GM12878 (cell line): ENCODE measurements at regions not wholly inside any gene's neighbourhood (a gene's known extent, or its start where the extent isn't known, plus 50 kb on each side); places are given as distances from the start of the nearest gene placed in this dataset.
"Not testable (repeated sequence)": the region's sequence is repeated elsewhere in the genome, so short reads cannot be mapped to it uniquely, and the experiment has no call there.

Experiments used
- ATAC-seq: fragments of 200-7000 bp; cut with Tn5 transposase; 3 replicates; pipeline ENCODE4 v1.9.1; 2020; ENCODE audit warnings: mild to moderate bottlenecking, moderate library complexity
- BruUV-seq: library from RNA; stranded (reverse); fragments of 400-500 nt; replicated peaks from 2 replicates; lab custom pipeline; 2021; lab: Mats Ljungman, UMichigan
- CTCF ChIA-PET: fragments of 300-600 bp; sonication (Branson Sonifier 250); formaldehyde crosslinking; extraction: SDS; loops from one replicate; lab custom pipeline; 2021; ENCODE audit warnings: inconsistent platforms; lab: Yijun Ruan, JAX
- POLR2A ChIA-PET: fragments of 350-600 bp; formaldehyde crosslinking; extraction: SDS; loops from one replicate; lab custom pipeline; 2021; ENCODE audit warnings: inconsistent platforms; lab: Charles Lee
- RAD21 ChIA-PET: fragments of 300-600 bp; sonication (Branson Sonifier 250); formaldehyde crosslinking; loops from one replicate; lab custom pipeline; 2023; ENCODE audit warnings: antibody characterized with exemption; ENCODE audit not compliant: unreplicated experiment; lab: Charles Lee
- SMC1A ChIA-PET: fragments of 300-600 bp; sonication (Branson Sonifier 250); formaldehyde crosslinking; loops from one replicate; lab custom pipeline; 2023; ENCODE audit not compliant: unreplicated experiment, uncharacterized antibody; lab: Charles Lee
- DNase-seq: peaks from one replicate; pipeline ENCODE4 v3.0.0-alpha.2; 2011; ENCODE audit warnings: low read depth, low spot score
- FAIRE-seq: peaks from 3 replicates; lab custom pipeline; 2011; peaks lifted over from hg19 to GRCh38; lab: Jason Lieb, UNC
- H2AFZ ChIP-seq: 2 replicates; pipeline ENCODE4 v1.6.0; 2011; ENCODE audit warnings: low read depth, low read length, control low read depth; ENCODE audit not compliant: control insufficient read depth
- H3K27ac ChIP-seq: 2 replicates; pipeline ENCODE4 v1.5.1; 2011; ENCODE audit warnings: control low read depth; ENCODE audit not compliant: control insufficient read depth, insufficient read depth
- H3K27me3 ChIP-seq, 2 experiments: replicated peaks in 1 of 2; 2 replicates each; pipeline versions ENCODE4 v1.6.0 to v1.6.1; 2011; ENCODE audit warnings: low read length in 1 of 2; ENCODE audit not compliant: control insufficient read depth in 2 of 2, insufficient read depth in 2 of 2
- H3K36me3 ChIP-seq, 2 experiments: 2 replicates each; pipeline ENCODE4 v1.5.1; 2011; ENCODE audit warnings: low read length in 1 of 2; ENCODE audit not compliant: control insufficient read depth in 2 of 2, insufficient read depth in 2 of 2
- H3K4me1 ChIP-seq: 2 replicates; pipeline ENCODE4 v1.6.1; 2011; ENCODE audit warnings: mild to moderate bottlenecking, low read length, moderate library complexity, mixed read lengths; ENCODE audit not compliant: control insufficient read depth, insufficient read depth
- H3K4me2 ChIP-seq: 2 replicates; pipeline ENCODE4 v1.6.0; 2011; ENCODE audit warnings: control low read depth; ENCODE audit not compliant: control insufficient read depth, insufficient read depth
- H3K4me3 ChIP-seq: fragments of 200-600 bp; sonication (generic); 2 replicates; pipeline ENCODE4 v1.5.1; 2016
- H3K79me2 ChIP-seq: 2 replicates; pipeline ENCODE4 v1.6.0; 2011; ENCODE audit warnings: low read length; ENCODE audit not compliant: control insufficient read depth, insufficient read depth
- H3K9ac ChIP-seq: 2 replicates; pipeline ENCODE4 v1.8.0; 2011; ENCODE audit warnings: low read length, control low read depth, mixed read lengths; ENCODE audit not compliant: control insufficient read depth, insufficient read depth
- H3K9me3 ChIP-seq: replicated peaks from 3 replicates; pipeline ENCODE4 v1.5.1; 2011; ENCODE audit warnings: mild to moderate bottlenecking, low read length; ENCODE audit not compliant: control insufficient read depth, insufficient read depth
- H4K20me1 ChIP-seq: 2 replicates; pipeline ENCODE4 v1.6.0; 2011; ENCODE audit not compliant: control insufficient read depth, insufficient read depth
- RELA ChIP-seq: fragments of 450-650 bp; IDR thresholded peaks from 2 replicates; pipeline ENCODE4 v1.8.0; 2014; ENCODE audit warnings: borderline replicate concordance; ENCODE audit not compliant: partially characterized antibody
- SKIL ChIP-seq: fragments of 450-650 bp; IDR thresholded peaks from 2 replicates; pipeline ENCODE4 v1.6.1; 2017; ENCODE audit warnings: mild to moderate bottlenecking, low read depth, inconsistent platforms; ENCODE audit not compliant: poor library complexity, severe bottlenecking
- ZNF217 ChIP-seq: fragments of 450-650 bp; IDR thresholded peaks from 2 replicates; pipeline ENCODE4 v1.6.1; 2017; ENCODE audit warnings: antibody characterized with exemption, mild to moderate bottlenecking
- ZSCAN29 ChIP-seq: fragments of 450-650 bp; IDR thresholded peaks from 2 replicates; pipeline ENCODE4 v1.6.1; 2017; ENCODE audit warnings: mild to moderate bottlenecking, moderate library complexity
- WGBS: methylation state at CpG from one replicate; pipeline ENCODE4 v1.1.6; 2016; ENCODE audit warnings: low lambda C conversion rate; ENCODE audit not compliant: insufficient replicate concordance, insufficient coverage; ENCODE audit errors: missing lambda C conversion rate; 5-methylcytosine and 5-hydroxymethylcytosine counted together
- in situ Hi-C: fragments of 300-500 bp; cut with MboI; formaldehyde crosslinking; loops from 9 replicates; pipeline ENCODE4 v1.14.3; 2018; ENCODE audit warnings: mixed read lengths
- intact Hi-C: fragments of 100-400 bp; cut with micrococcal nuclease; formaldehyde crosslinking; loops from one replicate; pipeline ENCODE4 v1.14.2; 2022; ENCODE audit not compliant: unreplicated experiment
- TF ChIP-seq, protein P1 (sequence below): fragments of 450-650 bp; conservative IDR thresholded peaks from 2 replicates; pipeline ENCODE4 v1.6.1; 2017; ENCODE audit warnings: mild to moderate bottlenecking, moderate library complexity
- TF ChIP-seq, protein P2 (sequence below): fragments of 450-650 bp; IDR thresholded peaks from 2 replicates; pipeline ENCODE4 v1.6.1; 2017; ENCODE audit warnings: antibody characterized with exemption, mild to moderate bottlenecking, moderate library complexity

DNA sequence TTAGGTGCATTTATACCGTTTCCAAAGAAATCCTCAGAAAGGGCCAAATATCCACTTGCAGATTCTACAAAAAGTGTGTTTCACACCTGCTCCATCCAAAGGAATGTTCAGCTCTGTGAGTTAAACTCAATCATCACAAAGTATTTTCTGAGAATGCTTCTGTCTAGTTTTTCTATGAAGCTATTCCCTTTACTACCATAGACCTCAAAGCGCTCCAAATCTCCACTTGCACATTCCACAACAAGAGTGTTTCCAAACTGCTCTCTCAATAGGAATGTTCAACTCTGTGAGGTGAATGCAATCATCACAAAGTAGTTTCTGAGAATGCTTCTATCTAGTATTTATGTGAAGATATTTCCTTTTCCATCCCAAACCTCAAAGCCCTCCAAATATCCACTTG, 412.7 kb upstream of the WSB1 start (continued):
- TF ChIP-seq, protein P1, sequence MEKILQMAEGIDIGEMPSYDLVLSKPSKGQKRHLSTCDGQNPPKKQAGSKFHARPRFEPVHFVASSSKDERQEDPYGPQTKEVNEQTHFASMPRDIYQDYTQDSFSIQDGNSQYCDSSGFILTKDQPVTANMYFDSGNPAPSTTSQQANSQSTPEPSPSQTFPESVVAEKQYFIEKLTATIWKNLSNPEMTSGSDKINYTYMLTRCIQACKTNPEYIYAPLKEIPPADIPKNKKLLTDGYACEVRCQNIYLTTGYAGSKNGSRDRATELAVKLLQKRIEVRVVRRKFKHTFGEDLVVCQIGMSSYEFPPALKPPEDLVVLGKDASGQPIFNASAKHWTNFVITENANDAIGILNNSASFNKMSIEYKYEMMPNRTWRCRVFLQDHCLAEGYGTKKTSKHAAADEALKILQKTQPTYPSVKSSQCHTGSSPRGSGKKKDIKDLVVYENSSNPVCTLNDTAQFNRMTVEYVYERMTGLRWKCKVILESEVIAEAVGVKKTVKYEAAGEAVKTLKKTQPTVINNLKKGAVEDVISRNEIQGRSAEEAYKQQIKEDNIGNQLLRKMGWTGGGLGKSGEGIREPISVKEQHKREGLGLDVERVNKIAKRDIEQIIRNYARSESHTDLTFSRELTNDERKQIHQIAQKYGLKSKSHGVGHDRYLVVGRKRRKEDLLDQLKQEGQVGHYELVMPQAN, result peak; percentile 88
- peak; percentile 62; the same call in 1 of the 2 replicates for TF ChIP-seq ZNF217
- TF ChIP-seq, protein P2, sequence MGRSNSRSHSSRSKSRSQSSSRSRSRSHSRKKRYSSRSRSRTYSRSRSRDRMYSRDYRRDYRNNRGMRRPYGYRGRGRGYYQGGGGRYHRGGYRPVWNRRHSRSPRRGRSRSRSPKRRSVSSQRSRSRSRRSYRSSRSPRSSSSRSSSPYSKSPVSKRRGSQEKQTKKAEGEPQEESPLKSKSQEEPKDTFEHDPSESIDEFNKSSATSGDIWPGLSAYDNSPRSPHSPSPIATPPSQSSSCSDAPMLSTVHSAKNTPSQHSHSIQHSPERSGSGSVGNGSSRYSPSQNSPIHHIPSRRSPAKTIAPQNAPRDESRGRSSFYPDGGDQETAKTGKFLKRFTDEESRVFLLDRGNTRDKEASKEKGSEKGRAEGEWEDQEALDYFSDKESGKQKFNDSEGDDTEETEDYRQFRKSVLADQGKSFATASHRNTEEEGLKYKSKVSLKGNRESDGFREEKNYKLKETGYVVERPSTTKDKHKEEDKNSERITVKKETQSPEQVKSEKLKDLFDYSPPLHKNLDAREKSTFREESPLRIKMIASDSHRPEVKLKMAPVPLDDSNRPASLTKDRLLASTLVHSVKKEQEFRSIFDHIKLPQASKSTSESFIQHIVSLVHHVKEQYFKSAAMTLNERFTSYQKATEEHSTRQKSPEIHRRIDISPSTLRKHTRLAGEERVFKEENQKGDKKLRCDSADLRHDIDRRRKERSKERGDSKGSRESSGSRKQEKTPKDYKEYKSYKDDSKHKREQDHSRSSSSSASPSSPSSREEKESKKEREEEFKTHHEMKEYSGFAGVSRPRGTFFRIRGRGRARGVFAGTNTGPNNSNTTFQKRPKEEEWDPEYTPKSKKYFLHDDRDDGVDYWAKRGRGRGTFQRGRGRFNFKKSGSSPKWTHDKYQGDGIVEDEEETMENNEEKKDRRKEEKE, result peak; percentile 81
- peak; percentile 98 for TF ChIP-seq ZSCAN29
- peak; percentile 65 for TF ChIP-seq SKIL
- peak; percentile 90 for TF ChIP-seq RELA

- H3K27me3 ChIP-seq, H3K79me2 ChIP-seq, BruUV-seq, in situ Hi-C loops, H3K4me1 ChIP-seq, H3K9me3 ChIP-seq, H3K27ac ChIP-seq, H3K9ac ChIP-seq, H2AFZ ChIP-seq, CTCF ChIA-PET, POLR2A ChIA-PET, H3K36me3 ChIP-seq, RAD21 ChIA-PET, intact Hi-C loops, ATAC-seq, H3K4me3 ChIP-seq, FAIRE-seq, SMC1A ChIA-PET, H3K4me2 ChIP-seq, H4K20me1 ChIP-seq, DNase-seq: not testable (repeated sequence)
- 35% methylated on average over 4 of the region's 9 CpGs for WGBS
Measured at GRCh38 chr17:26882097-26882761, 411.7 kb upstream of the WSB1 start.
